ENCODE measurements at regions not wholly inside any gene's neighbourhood (a gene's known extent, or its start where the extent isn't known, plus 50 kb on each side); places are given as distances from the start of the nearest gene placed in this dataset.

GRCh38 chr6:156725712-156726111, 51.5 kb upstream of the ARID1B start:
- no peak overlapping the region for H3K4me3 ChIP-seq (ENCODE audit: low read length)
- no peak for DNase-seq
- H3K9me3 ChIP-seq (ENCODE audit: control insufficient read depth, low read depth, low read length) = no peaks in the 10 kb centered on the region
- no peak overlapping the region for H3K27ac ChIP-seq (ENCODE audit: low read length)
- peaks cover 3% of the 10 kb centered on the region for H3K4me1 ChIP-seq (ENCODE audit: control insufficient read depth, insufficient read depth, low read length)
- H3K27me3 ChIP-seq (ENCODE audit: control insufficient read depth, insufficient read depth, low read length) = no peaks in the 10 kb centered on the region
- no peaks in the 10 kb centered on the region for H3K36me3 ChIP-seq (ENCODE audit: control insufficient read depth, insufficient read depth, low read length)

DNA sequence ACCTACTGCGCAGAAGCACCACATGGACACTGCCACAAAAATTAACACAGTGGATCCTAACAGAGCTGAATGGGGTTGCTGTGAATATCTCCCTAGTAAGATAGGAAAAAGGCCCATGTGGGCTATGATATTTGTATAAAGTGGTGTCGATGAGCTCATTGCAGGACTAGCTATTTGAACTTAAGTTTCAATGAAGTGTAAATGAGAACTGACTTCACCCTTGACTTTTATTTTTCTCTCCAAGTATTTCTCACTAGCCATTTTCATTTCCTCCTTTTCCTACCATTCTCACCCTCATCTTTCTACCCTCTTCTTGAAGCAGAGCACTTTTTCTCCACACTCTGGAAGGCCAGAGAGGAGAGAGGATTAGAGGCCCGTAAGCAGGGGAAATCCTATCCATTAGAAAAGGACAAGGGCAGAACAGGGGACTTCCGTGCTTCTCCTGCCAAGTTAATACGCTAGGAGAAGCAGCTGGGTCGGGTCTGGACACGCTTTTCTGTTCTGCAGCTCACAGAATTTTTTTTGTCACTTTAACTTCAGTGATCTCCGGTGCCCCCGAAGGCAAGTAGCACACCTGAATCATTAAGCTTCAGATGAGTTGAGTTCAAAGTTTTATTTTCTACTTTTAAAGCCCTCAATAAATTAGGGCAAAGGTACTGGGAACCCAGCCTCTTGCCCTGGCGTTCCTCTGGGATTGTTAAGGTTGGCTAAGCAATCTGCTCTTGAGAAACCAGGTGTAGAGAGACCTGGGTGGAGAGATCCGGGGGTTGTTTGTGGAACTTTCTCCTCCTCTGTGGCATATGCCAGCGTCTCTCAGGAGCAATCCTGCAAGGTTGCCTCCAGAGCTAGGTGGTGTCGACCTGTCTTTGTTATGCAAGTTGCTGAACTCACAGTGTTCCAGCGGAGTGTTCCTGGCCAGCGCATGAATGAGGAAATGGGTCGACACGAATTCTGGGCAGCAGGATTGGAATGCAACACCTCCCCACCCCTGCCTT, 56.2 kb upstream of the ARID1B start:
- no peak overlapping the region for H3K4me3 ChIP-seq (ENCODE audit: low read length)

DNA sequence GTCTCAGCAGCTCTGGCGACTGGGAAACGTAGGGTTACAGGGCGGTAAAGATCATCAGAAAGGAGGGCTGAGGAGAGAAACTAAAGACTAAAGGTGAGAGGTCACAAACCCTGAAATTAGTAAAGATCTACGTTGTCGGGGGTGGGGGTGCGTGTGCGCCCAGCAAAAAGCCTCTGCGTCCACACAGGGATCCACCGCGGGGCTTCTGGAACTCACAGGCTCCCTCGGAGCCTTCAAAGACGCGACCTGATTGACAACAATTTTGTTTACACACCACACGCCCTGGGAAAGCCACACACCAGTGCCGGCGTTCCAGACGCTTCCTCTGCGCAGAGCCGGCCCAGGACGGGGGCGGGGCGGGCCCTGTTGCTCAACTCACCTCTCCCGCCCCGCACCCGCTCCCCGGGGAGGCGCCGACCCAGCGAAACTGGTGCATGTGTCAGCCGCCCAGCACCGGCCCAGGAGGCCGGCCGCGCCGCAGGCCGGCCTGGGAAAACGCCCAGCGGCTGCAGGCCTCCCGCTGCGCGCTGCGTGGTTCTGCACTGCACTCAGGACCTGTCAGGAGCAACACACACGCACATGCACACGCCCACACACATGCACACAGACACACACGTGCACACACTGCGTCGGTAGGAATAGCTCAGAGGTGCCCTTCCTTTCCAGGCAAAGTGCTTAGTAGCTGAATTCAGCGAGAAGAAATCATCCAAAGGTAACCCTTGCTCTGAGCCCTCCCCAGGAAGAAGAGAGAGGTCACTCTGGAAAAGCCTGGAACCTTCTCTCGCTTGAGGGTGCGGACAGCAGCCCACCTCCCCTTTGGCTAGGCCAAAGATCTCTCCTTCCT, 57.2 kb upstream of the ARID1B start:
- Histone ChIP-seq H3K36me3 (ENCODE audit: control insufficient read depth, insufficient read depth, low read length) (no peaks in the 10 kb centered on the region), H3K9me3 (ENCODE audit: control insufficient read depth, low read depth, low read length) (no peaks in the 10 kb centered on the region), H3K4me1 (ENCODE audit: control insufficient read depth, insufficient read depth, low read length) (peaks cover 13% of the 10 kb centered on the region), H3K27me3 (ENCODE audit: control insufficient read depth, insufficient read depth, low read length) (no peaks in the 10 kb centered on the region), H3K4me3 (ENCODE audit: low read length) (peak overlapping the region; percentile 41), H3K27ac (ENCODE audit: low read length) (peak overlapping the region; percentile 95)
- peak; percentile 91 to 96 for DNase-seq
- WGBS (ENCODE audit: insufficient coverage, low lambda C conversion rate) = no CpG with 5 or more reads among the region's 50 CpGs

More for the DNA sequence above, 56.2 kb upstream of the ARID1B start:
- peak; percentile 88 to 95 for DNase-seq
- peak overlapping the region; percentile 95 for H3K27ac ChIP-seq (ENCODE audit: low read length)
- WGBS (ENCODE audit: insufficient coverage, low lambda C conversion rate) = no CpG with 5 or more reads among the region's 17 CpGs
- H3K27me3 ChIP-seq (ENCODE audit: control insufficient read depth, insufficient read depth, low read length) = no peaks in the 10 kb centered on the region
- no peaks in the 10 kb centered on the region for H3K9me3 ChIP-seq (ENCODE audit: control insufficient read depth, low read depth, low read length)
- H3K4me1 ChIP-seq (ENCODE audit: control insufficient read depth, insufficient read depth, low read length) = peaks cover 13% of the 10 kb centered on the region
- no peaks in the 10 kb centered on the region for H3K36me3 ChIP-seq (ENCODE audit: control insufficient read depth, insufficient read depth, low read length)

DNA sequence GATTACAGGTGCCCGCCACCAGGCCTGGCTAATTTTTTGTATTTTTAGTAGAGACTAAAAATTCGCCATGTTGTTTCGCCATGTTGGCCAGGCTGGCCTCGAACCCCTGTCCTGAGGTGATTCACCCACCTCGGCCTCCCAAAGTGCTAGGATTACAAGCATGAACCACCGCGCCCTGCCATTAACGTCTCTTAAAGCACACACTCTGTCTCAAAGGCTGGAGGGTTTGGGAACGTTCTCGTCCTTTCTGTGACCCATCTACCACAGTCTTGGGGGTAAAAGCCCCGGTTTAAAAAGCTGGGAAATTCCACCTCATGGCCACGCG, 57.8 kb upstream of the ARID1B start:
- Histone ChIP-seq H3K27me3 (ENCODE audit: control insufficient read depth, insufficient read depth, low read length) (no peaks in the 10 kb centered on the region), H3K4me3 (ENCODE audit: low read length) (peak overlapping the region; percentile 41), H3K36me3 (ENCODE audit: control insufficient read depth, insufficient read depth, low read length) (no peaks in the 10 kb centered on the region), H3K27ac (ENCODE audit: low read length) (peak overlapping the region; percentile 95), H3K4me1 (ENCODE audit: control insufficient read depth, insufficient read depth, low read length) (peaks cover 13% of the 10 kb centered on the region), H3K9me3 (ENCODE audit: control insufficient read depth, low read depth, low read length) (no peaks in the 10 kb centered on the region)
- DNase-seq = no peak
- WGBS (ENCODE audit: insufficient coverage, low lambda C conversion rate) = 100% methylated on average over 1 of the region's 13 CpGs

DNA sequence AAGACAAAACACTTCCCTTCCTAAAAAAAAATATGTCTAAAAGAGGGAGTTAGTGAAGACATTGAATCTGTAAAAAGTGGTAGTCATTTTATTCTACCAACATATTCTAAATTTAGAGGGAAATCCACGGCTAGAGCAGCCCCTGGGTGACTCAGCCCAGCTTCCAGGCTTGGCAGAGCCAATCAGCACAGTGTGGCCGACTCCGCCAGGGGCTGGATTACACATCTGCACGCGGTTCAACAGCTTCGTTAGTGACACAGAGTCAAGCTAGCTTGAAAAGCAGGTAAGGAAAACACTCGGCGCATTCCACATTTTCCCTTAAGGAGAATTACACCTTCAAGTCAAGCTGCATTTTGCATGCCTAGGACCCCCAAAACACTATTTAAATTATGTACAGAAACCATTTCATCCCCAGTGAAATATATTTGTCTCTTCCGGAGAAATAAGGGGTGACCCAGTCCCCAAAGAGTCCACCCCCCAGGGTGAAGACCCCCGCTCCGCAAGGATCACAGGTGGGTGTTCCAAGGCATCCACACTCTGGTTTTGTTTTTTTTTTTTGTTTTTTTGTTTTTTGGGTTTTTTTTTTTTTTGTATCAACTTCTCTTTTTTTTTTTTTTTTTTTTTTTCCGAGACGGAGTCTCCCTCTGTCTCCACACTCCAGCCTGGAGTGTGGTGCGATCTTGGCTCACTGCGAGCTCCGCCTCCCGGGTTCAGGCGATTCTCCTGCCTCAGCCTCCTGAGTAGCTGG, 58.4 kb upstream of the ARID1B start:
- WGBS (ENCODE audit: insufficient coverage, low lambda C conversion rate) = no CpG with 5 or more reads among the region's 18 CpGs
- Histone ChIP-seq H3K36me3 (ENCODE audit: control insufficient read depth, insufficient read depth, low read length) (no peaks in the 10 kb centered on the region), H3K9me3 (ENCODE audit: control insufficient read depth, low read depth, low read length) (no peaks in the 10 kb centered on the region), H3K27me3 (ENCODE audit: control insufficient read depth, insufficient read depth, low read length) (no peaks in the 10 kb centered on the region), H3K4me3 (ENCODE audit: low read length) (no peak overlapping the region), H3K4me1 (ENCODE audit: control insufficient read depth, insufficient read depth, low read length) (peaks cover 13% of the 10 kb centered on the region), H3K27ac (ENCODE audit: low read length) (peak overlapping the region; percentile 95)
- no peak for DNase-seq

GRCh38 chr6:156717542-156717941, 59.6 kb upstream of the ARID1B start:
- no peaks in the 10 kb centered on the region for H3K9me3 ChIP-seq (ENCODE audit: control insufficient read depth, low read depth, low read length)
- H3K4me1 ChIP-seq (ENCODE audit: control insufficient read depth, insufficient read depth, low read length) = peaks cover 13% of the 10 kb centered on the region
- WGBS (ENCODE audit: insufficient coverage, low lambda C conversion rate) = 87% methylated on average over 4 of the region's 5 CpGs
- no peak overlapping the region for H3K4me3 ChIP-seq (ENCODE audit: low read length)
- H3K36me3 ChIP-seq (ENCODE audit: control insufficient read depth, insufficient read depth, low read length) = no peaks in the 10 kb centered on the region
- no peak for DNase-seq
- no peaks in the 10 kb centered on the region for H3K27me3 ChIP-seq (ENCODE audit: control insufficient read depth, insufficient read depth, low read length)
- H3K27ac ChIP-seq (ENCODE audit: low read length) = no peak overlapping the region

DNA sequence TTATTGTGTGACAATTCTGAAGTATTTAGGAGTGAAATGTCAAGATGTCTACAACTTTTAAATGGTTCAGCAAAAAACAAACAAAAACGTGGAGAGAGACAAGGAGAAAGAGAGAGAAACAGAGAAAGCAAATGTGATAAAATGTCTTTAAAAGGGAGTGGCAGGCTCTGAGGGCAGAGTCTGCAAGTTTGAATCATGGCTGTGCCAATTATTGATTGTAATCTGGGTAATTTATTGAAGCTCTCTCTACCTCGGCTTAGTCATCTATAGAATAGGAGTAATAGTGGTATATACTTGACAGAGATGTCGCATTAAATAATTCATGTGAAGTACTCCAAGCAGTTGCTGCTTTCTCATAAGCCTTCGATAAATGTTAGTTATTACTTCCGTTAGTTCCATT, 61.3 kb upstream of the ARID1B start:
- H3K27me3 ChIP-seq (ENCODE audit: control insufficient read depth, insufficient read depth, low read length) = no peaks in the 10 kb centered on the region
- peak in 1 of 2 donors; percentile 40 for DNase-seq
- H3K36me3 ChIP-seq (ENCODE audit: control insufficient read depth, insufficient read depth, low read length) = no peaks in the 10 kb centered on the region
- H3K4me1 ChIP-seq (ENCODE audit: control insufficient read depth, insufficient read depth, low read length) = peaks cover 11% of the 10 kb centered on the region
- no peak overlapping the region for H3K27ac ChIP-seq (ENCODE audit: low read length)
- H3K9me3 ChIP-seq (ENCODE audit: control insufficient read depth, low read depth, low read length) = no peaks in the 10 kb centered on the region
- H3K4me3 ChIP-seq (ENCODE audit: low read length) = no peak overlapping the region
- 25% methylated on average over 1 of the region's 5 CpGs for WGBS (ENCODE audit: insufficient coverage, low lambda C conversion rate)

GRCh38 chr6:156713548-156713947, 63.6 kb upstream of the ARID1B start:
- no peaks in the 10 kb centered on the region for H3K27me3 ChIP-seq (ENCODE audit: control insufficient read depth, insufficient read depth, low read length)
- no peak overlapping the region for H3K4me3 ChIP-seq (ENCODE audit: low read length)
- H3K27ac ChIP-seq (ENCODE audit: low read length) = no peak overlapping the region
- H3K36me3 ChIP-seq (ENCODE audit: control insufficient read depth, insufficient read depth, low read length) = no peaks in the 10 kb centered on the region
- no CpG with 5 or more reads among the region's 5 CpGs for WGBS (ENCODE audit: insufficient coverage, low lambda C conversion rate)
- no peak for DNase-seq
- no peaks in the 10 kb centered on the region for H3K4me1 ChIP-seq (ENCODE audit: control insufficient read depth, insufficient read depth, low read length)
- H3K9me3 ChIP-seq (ENCODE audit: control insufficient read depth, low read depth, low read length) = no peaks in the 10 kb centered on the region

DNA sequence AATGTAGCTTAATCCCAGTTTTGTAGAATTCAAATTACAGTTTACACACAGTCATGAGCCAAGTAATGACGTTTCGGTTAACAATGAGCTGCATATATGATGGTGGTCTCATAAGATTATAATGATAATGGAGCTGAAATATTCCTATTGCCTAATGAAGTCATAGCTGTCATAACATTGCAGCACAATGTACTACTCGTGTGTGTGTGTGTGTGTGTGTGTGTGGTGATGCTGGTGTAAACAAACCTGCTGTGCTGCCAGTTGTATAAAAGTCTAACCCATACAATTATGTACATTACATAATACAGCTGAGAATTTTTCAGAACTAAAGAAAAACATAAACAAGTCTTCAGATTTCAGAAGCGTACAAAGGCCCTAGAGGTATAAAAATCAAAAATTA, 66.7 kb upstream of the ARID1B start:
- Histone ChIP-seq H3K27me3 (ENCODE audit: control insufficient read depth, insufficient read depth, low read length) (no peaks in the 10 kb centered on the region), H3K27ac (ENCODE audit: low read length) (no peak overlapping the region), H3K9me3 (ENCODE audit: control insufficient read depth, low read depth, low read length) (no peaks in the 10 kb centered on the region), H3K36me3 (ENCODE audit: control insufficient read depth, insufficient read depth, low read length) (no peaks in the 10 kb centered on the region), H3K4me1 (ENCODE audit: control insufficient read depth, insufficient read depth, low read length) (no peaks in the 10 kb centered on the region), H3K4me3 (ENCODE audit: low read length) (no peak overlapping the region)
- WGBS (ENCODE audit: insufficient coverage, low lambda C conversion rate) = 94% methylated on average over 3 of the region's 4 CpGs
- DNase-seq = no peak

- WGBS (ENCODE audit: insufficient coverage, low lambda C conversion rate) = 67% methylated on average over 1 of the region's 3 CpGs
- Histone ChIP-seq H3K4me1 (ENCODE audit: control insufficient read depth, insufficient read depth, low read length) (no peaks in the 10 kb centered on the region), H3K27me3 (ENCODE audit: control insufficient read depth, insufficient read depth, low read length) (no peaks in the 10 kb centered on the region), H3K36me3 (ENCODE audit: control insufficient read depth, insufficient read depth, low read length) (no peaks in the 10 kb centered on the region), H3K9me3 (ENCODE audit: control insufficient read depth, low read depth, low read length) (no peaks in the 10 kb centered on the region), H3K27ac (ENCODE audit: low read length) (no peak overlapping the region), H3K4me3 (ENCODE audit: low read length) (no peak overlapping the region)
- no peak for DNase-seq
These were observed 69.4 kb upstream of the ARID1B start for GRCh38 chr6:156707818-156708217.

Data from large intestine (tissue), 3 donors.